Esophagus muscularis mucosa (tissue), 4 donors: ENCODE measurements at regions not wholly inside any gene's neighbourhood (a gene's known extent, or its start where the extent isn't known, plus 50 kb on each side); places are given as distances from the start of the nearest gene placed in this dataset.

Experiments
- DNase-seq: peaks from one replicate; pipeline ENCODE4 v3.0.0-alpha.2; 2017; ENCODE audit errors: extremely low spot score
- H3K27ac ChIP-seq, 4 donors: fragments of 200-600 bp; sonication (generic); replicated peaks in 1 of 4; 1 replicate in 3 of 4; 2 replicates in 1 of 4; pipeline ENCODE4 v1.5.1; 2016 to 2019; ENCODE audit warnings: mild to moderate bottlenecking in 1 of 4
- H3K27me3 ChIP-seq, 4 donors: fragments of 200-600 bp; sonication (generic); one replicate each; pipeline versions ENCODE4 v1.5.1 to v1.6.0; 2016 to 2019
- H3K36me3 ChIP-seq, 4 donors: fragments of 200-600 bp; sonication (generic); one replicate each; pipeline ENCODE4 v1.5.1; 2016 to 2019
- H3K4me1 ChIP-seq, 4 donors: fragments of 200-600 bp; sonication (generic); one replicate each; pipeline ENCODE4 v1.5.1; 2016 to 2019
- H3K4me3 ChIP-seq, 4 donors: fragments of 200-600 bp; sonication (generic); 1 replicate in 2 of 4; 2 replicates in 2 of 4; pipeline ENCODE4 v1.5.1; 2016 to 2019; ENCODE audit warnings: mild to moderate bottlenecking in 4 of 4, moderate library complexity in 1 of 4
- H3K9me3 ChIP-seq, 4 donors: fragments of 200-600 bp; sonication (generic); 1 replicate in 3 of 4; 2 replicates in 1 of 4; pipeline ENCODE4 v1.5.1; 2016 to 2019
- CTCF ChIP-seq, 3 experiments: fragments of 200-600 bp in 2 of 3; fragments of 450-650 bp in 1 of 3; sonication (generic) in 2 of 3; IDR thresholded peaks; one replicate each; pipeline ENCODE4 v1.5.1; 2017 to 2019; ENCODE audit warnings: antibody characterized with exemption in 3 of 3, mild to moderate bottlenecking in 2 of 3, moderate library complexity in 1 of 3
- EP300 ChIP-seq: sonication (generic); formaldehyde crosslinking; IDR thresholded peaks from one replicate; pipeline ENCODE4 v1.6.1; 2017; ENCODE audit warnings: antibody characterized with exemption
- POLR2A ChIP-seq: fragments of 450-650 bp; IDR thresholded peaks from one replicate; pipeline ENCODE4 v1.6.1; 2017; ENCODE audit warnings: antibody characterized with exemption, moderate library complexity, mild to moderate bottlenecking, low read depth
- POLR2AphosphoS5 ChIP-seq, 2 donors: sonication (generic); formaldehyde crosslinking; IDR thresholded peaks; one replicate each; pipeline ENCODE4 v1.6.1; 2017; ENCODE audit warnings: antibody characterized with exemption in 2 of 2
- WGBS: methylation state at CpG from one replicate; pipeline ENCODE4 v1.1.5; 2018; 5-methylcytosine and 5-hydroxymethylcytosine counted together
- intact Hi-C: fragments of 100-400 bp; cut with DNase I; formaldehyde crosslinking; loops from one replicate; pipeline ENCODE4 v1.15.1; 2023

GRCh38 chr15:47371939-47372338 is 345.4 kb upstream of the SEMA6D start:
- intact Hi-C loops = no loop called here
- H3K36me3 ChIP-seq = no peaks in the 10 kb centered on the region
- 96% methylated on average over 2 of the region's 2 CpGs for WGBS

GRCh38 chr15:47374222-47374621 is 343.1 kb upstream of the SEMA6D start:
- DNase-seq = no peak
- Histone ChIP-seq H3K36me3 (no peaks in the 10 kb centered on the region), H3K27ac (no peak overlapping the region), H3K4me1 (no peaks in the 10 kb centered on the region), H3K9me3 (no peaks in the 10 kb centered on the region), H3K27me3 (no peaks in the 10 kb centered on the region), H3K4me3 (no peak overlapping the region)
- 30% methylated on average over 1 of the region's 1 CpG for WGBS
- TF ChIP-seq CTCF (IDR thresholded peaks at IDR 0.05) (peak in 1 of 3 experiments; percentile 22), POLR2A (no peak)
- intact Hi-C loops = no loop called here

More at GRCh38 chr15:47371939-47372338, 345.4 kb upstream of the SEMA6D start:
- Histone ChIP-seq H3K27ac (no peak overlapping the region), H3K4me1 (peaks cover 0 to 3% (median under 1%) of the 10 kb centered on the region in 4 donors), H3K27me3 (no peaks in the 10 kb centered on the region), H3K9me3 (no peaks in the 10 kb centered on the region), H3K4me3 (no peak overlapping the region)
- no peak for DNase-seq
- no peak for TF ChIP-seq CTCF (IDR thresholded peaks at IDR 0.05)
- TF ChIP-seq EP300 = no peak
- TF ChIP-seq POLR2A = no peak
- TF ChIP-seq POLR2AphosphoS5 (IDR thresholded peaks at IDR 0.05) = no peak

- 68% methylated on average over 3 of the region's 3 CpGs for WGBS
- DNase-seq = no peak
- Histone ChIP-seq H3K4me1 (no peaks in the 10 kb centered on the region), H3K4me3 (no peak overlapping the region), H3K27me3 (no peaks in the 10 kb centered on the region), H3K36me3 (no peaks in the 10 kb centered on the region), H3K9me3 (no peaks in the 10 kb centered on the region), H3K27ac (no peak overlapping the region)
- no peak for TF ChIP-seq POLR2AphosphoS5 (IDR thresholded peaks at IDR 0.05)
- TF ChIP-seq CTCF (IDR thresholded peaks at IDR 0.05) = no peak
- TF ChIP-seq POLR2A = no peak
- TF ChIP-seq EP300 = no peak
- intact Hi-C loops = no loop called here
Observed at GRCh38 chr15:47376190-47376589, 341.1 kb upstream of the SEMA6D start.

GRCh38 chr15:47377465-47377864 is 339.8 kb upstream of the SEMA6D start:
- Histone ChIP-seq H3K4me1 (no peaks in the 10 kb centered on the region), H3K9me3 (no peaks in the 10 kb centered on the region), H3K4me3 (no peak overlapping the region), H3K36me3 (no peaks in the 10 kb centered on the region), H3K27me3 (no peaks in the 10 kb centered on the region), H3K27ac (no peak overlapping the region)
- no peak for DNase-seq
- intact Hi-C loops = no loop called here
- TF ChIP-seq EP300 (no peak), POLR2A (no peak)
- 74% methylated on average over 2 of the region's 2 CpGs for WGBS

- no peak overlapping the region for H3K4me3 ChIP-seq
- no peak overlapping the region for H3K27ac ChIP-seq
- intact Hi-C loops = no loop called here
- no peak for DNase-seq
- H3K9me3 ChIP-seq = no peaks in the 10 kb centered on the region
- no peaks in the 10 kb centered on the region for H3K27me3 ChIP-seq
- peaks cover 0 to 4% (median 2%) of the 10 kb centered on the region in 4 donors for H3K4me1 ChIP-seq
- H3K36me3 ChIP-seq = no peaks in the 10 kb centered on the region
- TF ChIP-seq POLR2AphosphoS5 (IDR thresholded peaks at IDR 0.05) = no peak
- no peak for TF ChIP-seq POLR2A
- TF ChIP-seq CTCF (IDR thresholded peaks at IDR 0.05) = no peak
- TF ChIP-seq EP300 = no peak
- 66% methylated on average over 2 of the region's 2 CpGs for WGBS
Observed at GRCh38 chr15:47378527-47378926, 338.8 kb upstream of the SEMA6D start.
